Natural killer cell (primary cell): ENCODE measurements at regions not wholly inside any gene's neighbourhood (a gene's known extent, or its start where the extent isn't known, plus 50 kb on each side); places are given as distances from the start of the nearest gene placed in this dataset.

Experiments used
- ATAC-seq, 3 donors: fragments of 150-1000 bp in 2 of 3; fragments of 200-7000 bp in 1 of 3; cut with Tn5 transposase; 1 replicate in 1 of 3; 2 replicates in 2 of 3; pipeline ENCODE4 v1.10.0; 2021; ENCODE audit warnings: mild to moderate bottlenecking in 2 of 3, moderate library complexity in 2 of 3
- DNase-seq, 2 donors: peaks; one replicate each; pipeline versions ENCODE4 v3.0.0 to v3.0.0-alpha.2; 2013 to 2021; ENCODE audit warnings: mixed read lengths in 1 of 2
- H3K27ac ChIP-seq: one replicate; pipeline ENCODE4 v1.5.1; 2013; ENCODE audit warnings: mild to moderate bottlenecking, low read length
- H3K27me3 ChIP-seq: one replicate; pipeline ENCODE4 v1.6.1; 2013; ENCODE audit warnings: low read length; ENCODE audit not compliant: control insufficient read depth, insufficient read depth
- H3K36me3 ChIP-seq: one replicate; pipeline ENCODE4 v1.6.1; 2013; ENCODE audit warnings: low read length; ENCODE audit not compliant: control insufficient read depth, insufficient read depth
- H3K4me1 ChIP-seq: one replicate; pipeline ENCODE4 v1.6.1; 2013; ENCODE audit warnings: low read length; ENCODE audit not compliant: control insufficient read depth, insufficient read depth
- H3K4me3 ChIP-seq: one replicate; pipeline ENCODE4 v1.5.1; 2013; ENCODE audit warnings: low read length
- H3K9me3 ChIP-seq: one replicate; pipeline ENCODE4 v1.6.1; 2013; ENCODE audit warnings: low read length; ENCODE audit not compliant: control insufficient read depth, insufficient read depth
- H3K27ac Mint-ChIP-seq, 2 donors: one replicate each; pipeline ENCODE4 v1.8.0; 2022; ENCODE audit warnings: mild to moderate bottlenecking in 2 of 2, mixed read lengths in 2 of 2, moderate library complexity in 1 of 2
- H3K27me3 Mint-ChIP-seq, 2 donors: one replicate each; pipeline ENCODE4 v1.8.0; 2022; ENCODE audit warnings: low read depth in 2 of 2, mixed read lengths in 2 of 2
- H3K36me3 Mint-ChIP-seq: one replicate; pipeline ENCODE4 v1.8.0; 2022; ENCODE audit warnings: mixed read lengths
- H3K4me1 Mint-ChIP-seq, 2 donors: one replicate each; pipeline ENCODE4 v1.8.0; 2022; ENCODE audit warnings: mixed read lengths in 2 of 2
- H3K4me3 Mint-ChIP-seq: one replicate; pipeline ENCODE4 v1.8.0; 2022; ENCODE audit warnings: mild to moderate bottlenecking, moderate library complexity, mixed read lengths
- H3K9me3 Mint-ChIP-seq, 2 donors: one replicate each; pipeline ENCODE4 v1.8.0; 2022; ENCODE audit warnings: mixed read lengths in 2 of 2
- CTCF ChIP-seq: fragments of 200-600 bp; IDR thresholded peaks from one replicate; pipeline ENCODE4 v1.8.0; 2022; ENCODE audit warnings: antibody characterized with exemption
- WGBS: methylation state at CpG from one replicate; pipeline ENCODE4 v1.1.7; 2013; ENCODE audit warnings: missing lambda C conversion rate; ENCODE audit not compliant: insufficient coverage; 5-methylcytosine and 5-hydroxymethylcytosine counted together
- intact Hi-C: fragments of 100-400 bp; cut with micrococcal nuclease; formaldehyde crosslinking; loops from one replicate; pipeline ENCODE4 v1.14.2; 2022

DNA sequence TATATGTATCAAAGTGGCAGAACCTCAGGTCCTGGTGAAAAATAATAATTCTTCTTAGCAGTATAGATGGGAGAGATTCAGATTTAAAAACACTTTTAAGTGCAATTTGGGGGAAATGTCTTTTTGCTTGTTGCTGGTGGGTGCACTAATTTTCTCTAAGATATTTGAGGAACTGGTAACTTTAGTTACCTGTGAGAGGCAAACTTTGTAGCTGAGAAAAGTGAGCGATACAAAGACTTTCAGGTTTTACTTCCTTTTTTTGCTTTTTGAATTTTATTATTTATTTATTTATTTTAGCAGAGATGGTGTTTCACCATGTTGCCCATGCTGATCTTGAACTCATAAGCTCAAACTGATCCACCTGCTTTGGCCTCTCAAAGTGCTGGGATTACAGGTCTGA is 303.1 kb upstream of the PTGER4 start:
- Histone ChIP-seq H3K36me3 (no peaks in the 10 kb centered on the region), H3K9me3 (no peaks in the 10 kb centered on the region), H3K4me3 (no peak overlapping the region), H3K27ac (no peak overlapping the region), H3K4me1 (peaks cover 11% of the 10 kb centered on the region), H3K27me3 (no peaks in the 10 kb centered on the region)
- ATAC-seq, result no peak
- no peak for TF ChIP-seq CTCF
- Mint-ChIP-seq H3K27me3 (peaks cover 0 to 6% of the 10 kb centered on the region in 2 donors), H3K4me3 (peak overlapping the region; percentile 17), H3K36me3 (no peaks in the 10 kb centered on the region), H3K4me1 (peaks cover 26 to 28% of the 10 kb centered on the region in 2 donors), H3K9me3 (no peaks in the 10 kb centered on the region), H3K27ac (no peak overlapping the region)
- no CpG with 5 or more reads among the region's 1 CpG for WGBS
- DNase-seq, result no peak
- intact Hi-C loops, result loop anchor here (5.0 kb wide), 1 partner anchor 39 kb away; no protein-coding TSS in a partner anchor

DNA sequence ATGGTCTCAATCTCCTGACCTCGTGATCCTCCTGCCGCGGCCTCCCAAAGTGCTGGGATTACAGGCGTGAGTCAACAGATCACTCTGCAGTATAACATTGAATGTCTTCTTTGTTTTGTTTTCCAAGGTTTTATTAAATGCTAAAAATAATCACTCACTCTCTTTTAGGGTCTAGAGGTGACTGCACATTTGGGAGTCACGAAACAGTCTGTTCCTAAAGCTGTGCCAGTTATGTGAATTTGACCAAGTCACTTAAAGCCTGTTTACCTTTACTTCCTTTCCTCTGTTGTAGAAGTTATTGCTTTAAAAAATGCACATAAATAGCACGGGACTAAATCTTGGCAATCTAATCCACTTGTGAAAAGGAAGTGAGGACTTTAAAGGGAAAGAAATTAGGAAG is 304.9 kb upstream of the PTGER4 start:
- peaks cover 0 to 6% of the 10 kb centered on the region in 2 donors for H3K27me3 Mint-ChIP-seq
- no peak overlapping the region for H3K27ac Mint-ChIP-seq
- H3K36me3 Mint-ChIP-seq, result peaks cover 12% of the 10 kb centered on the region
- ATAC-seq (no peak), DNase-seq (no peak)
- intact Hi-C loops, result loop anchor here (5.0 kb wide), 1 partner anchor 38 kb away; no protein-coding TSS in a partner anchor
- 98% methylated on average over 4 of the region's 6 CpGs for WGBS
- Histone ChIP-seq H3K36me3 (no peaks in the 10 kb centered on the region), H3K27me3 (no peaks in the 10 kb centered on the region), H3K4me1 (peaks cover 11% of the 10 kb centered on the region), H3K9me3 (no peaks in the 10 kb centered on the region), H3K4me3 (no peak overlapping the region), H3K27ac (no peak overlapping the region)
- peaks cover 0 to 6% of the 10 kb centered on the region in 2 donors for H3K9me3 Mint-ChIP-seq
- TF ChIP-seq CTCF, result no peak
- H3K4me1 Mint-ChIP-seq, result peaks cover 21 to 23% of the 10 kb centered on the region in 2 donors
- no peak overlapping the region for H3K4me3 Mint-ChIP-seq

DNA sequence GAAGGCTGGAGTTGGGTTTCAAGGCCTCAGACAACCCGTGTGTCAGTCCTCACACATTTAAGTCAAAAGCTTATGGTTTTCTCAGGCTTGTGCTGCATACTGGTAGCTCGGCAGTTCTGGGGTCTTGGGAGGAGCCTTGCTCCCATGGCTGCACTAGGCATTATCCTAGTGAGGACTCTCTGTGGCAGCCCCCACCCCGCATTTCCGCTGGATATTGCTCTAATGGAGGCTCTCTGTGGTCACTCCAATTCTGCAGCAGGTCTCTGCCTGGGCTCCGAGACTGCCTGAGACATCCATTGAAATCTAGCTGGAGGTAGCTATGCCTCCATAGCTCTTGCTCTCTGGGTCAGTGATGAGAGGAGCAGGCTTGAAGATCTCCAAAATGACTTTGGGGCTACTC is 311.5 kb upstream of the PTGER4 start:
- Mint-ChIP-seq H3K27ac (no peak overlapping the region), H3K4me3 (no peak overlapping the region), H3K36me3 (peaks cover 19% of the 10 kb centered on the region), H3K27me3 (no peaks in the 10 kb centered on the region), H3K4me1 (peaks cover 27 to 44% of the 10 kb centered on the region in 2 donors), H3K9me3 (peaks cover 0 to 6% of the 10 kb centered on the region in 2 donors)
- H3K36me3 ChIP-seq, result no peaks in the 10 kb centered on the region
- H3K4me1 ChIP-seq, result peaks cover 4% of the 10 kb centered on the region
- no peak for TF ChIP-seq CTCF
- DNase-seq (no peak), ATAC-seq (no peak)
- 98% methylated on average over 5 of the region's 5 CpGs for WGBS
- H3K9me3 ChIP-seq, result no peaks in the 10 kb centered on the region
- no peak overlapping the region for H3K4me3 ChIP-seq
- no peak overlapping the region for H3K27ac ChIP-seq
- no peaks in the 10 kb centered on the region for H3K27me3 ChIP-seq
- intact Hi-C loops, result no loop called here

DNA sequence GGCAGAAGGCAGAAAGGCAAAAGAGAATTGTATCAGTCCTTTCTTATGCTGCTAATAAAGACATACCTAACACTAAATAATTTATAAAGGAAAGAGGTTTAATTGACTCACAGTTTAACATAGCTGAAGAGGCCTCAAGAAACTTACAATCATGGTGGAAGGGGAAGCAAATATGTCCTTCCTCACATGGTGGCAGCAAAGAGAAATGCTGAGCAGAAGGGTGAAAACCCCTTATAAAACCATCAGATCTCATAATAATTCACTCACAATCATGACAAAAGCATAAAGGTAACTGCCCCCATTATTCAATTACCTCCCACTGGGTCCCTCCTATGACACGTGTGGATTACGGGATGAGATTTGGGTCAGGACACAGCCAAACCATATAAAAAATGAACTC is 312.5 kb upstream of the PTGER4 start:
- no peak overlapping the region for H3K4me3 Mint-ChIP-seq
- peaks cover 23% of the 10 kb centered on the region for H3K36me3 Mint-ChIP-seq
- intact Hi-C loops, result no loop called here
- TF ChIP-seq CTCF, result no peak
- no peaks in the 10 kb centered on the region for H3K27me3 ChIP-seq
- H3K4me1 ChIP-seq, result peaks cover 5% of the 10 kb centered on the region
- peak in 2 of 3 donors; percentile 47 to 50 for ATAC-seq
- H3K4me1 Mint-ChIP-seq, result peaks cover 31 to 50% of the 10 kb centered on the region in 2 donors
- no peak overlapping the region for H3K4me3 ChIP-seq
- no peak overlapping the region for H3K27ac ChIP-seq
- peak overlapping the region; percentile 14 to 52 for H3K27ac Mint-ChIP-seq
- 84% methylated on average over 2 of the region's 2 CpGs for WGBS
- H3K9me3 Mint-ChIP-seq, result peaks cover 4 to 8% of the 10 kb centered on the region in 2 donors
- H3K9me3 ChIP-seq, result no peaks in the 10 kb centered on the region
- no peaks in the 10 kb centered on the region for H3K36me3 ChIP-seq
- DNase-seq, result peak in 1 of 2 donors; percentile 70
- H3K27me3 Mint-ChIP-seq, result no peaks in the 10 kb centered on the region
